ENCODE measurements at regions not wholly inside any gene's neighbourhood (a gene's known extent, or its start where the extent isn't known, plus 50 kb on each side); places are given as distances from the start of the nearest gene placed in this dataset.

DNA sequence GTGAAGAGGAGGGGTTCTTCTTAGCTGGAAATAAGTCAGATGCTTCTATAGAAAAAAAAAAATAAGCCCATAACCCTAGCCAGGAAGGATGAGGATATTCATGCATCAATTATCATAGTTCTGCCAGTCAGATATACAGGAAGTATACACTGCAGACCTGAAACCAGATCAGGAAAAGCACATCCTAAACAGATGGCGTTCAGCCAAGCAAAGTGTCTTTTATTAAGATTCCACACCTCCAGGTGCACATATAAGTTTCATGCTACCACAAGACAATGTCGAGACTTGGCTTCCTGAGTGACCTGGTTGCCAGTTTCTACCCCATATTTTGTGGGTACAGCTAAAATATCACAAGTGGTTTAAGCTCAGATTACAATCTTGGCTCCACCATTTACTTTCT, 108.3 kb downstream of the CETN3 start:
- TF ChIP-seq, protein P1, sequence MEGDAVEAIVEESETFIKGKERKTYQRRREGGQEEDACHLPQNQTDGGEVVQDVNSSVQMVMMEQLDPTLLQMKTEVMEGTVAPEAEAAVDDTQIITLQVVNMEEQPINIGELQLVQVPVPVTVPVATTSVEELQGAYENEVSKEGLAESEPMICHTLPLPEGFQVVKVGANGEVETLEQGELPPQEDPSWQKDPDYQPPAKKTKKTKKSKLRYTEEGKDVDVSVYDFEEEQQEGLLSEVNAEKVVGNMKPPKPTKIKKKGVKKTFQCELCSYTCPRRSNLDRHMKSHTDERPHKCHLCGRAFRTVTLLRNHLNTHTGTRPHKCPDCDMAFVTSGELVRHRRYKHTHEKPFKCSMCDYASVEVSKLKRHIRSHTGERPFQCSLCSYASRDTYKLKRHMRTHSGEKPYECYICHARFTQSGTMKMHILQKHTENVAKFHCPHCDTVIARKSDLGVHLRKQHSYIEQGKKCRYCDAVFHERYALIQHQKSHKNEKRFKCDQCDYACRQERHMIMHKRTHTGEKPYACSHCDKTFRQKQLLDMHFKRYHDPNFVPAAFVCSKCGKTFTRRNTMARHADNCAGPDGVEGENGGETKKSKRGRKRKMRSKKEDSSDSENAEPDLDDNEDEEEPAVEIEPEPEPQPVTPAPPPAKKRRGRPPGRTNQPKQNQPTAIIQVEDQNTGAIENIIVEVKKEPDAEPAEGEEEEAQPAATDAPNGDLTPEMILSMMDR (IDR thresholded peaks at IDR 0.05): no peak
- no peak for TF ChIP-seq ZFX (IDR thresholded peaks at IDR 0.05; ENCODE audit: borderline replicate concordance)
- H3K27ac ChIP-seq: no peak overlapping the region

DNA sequence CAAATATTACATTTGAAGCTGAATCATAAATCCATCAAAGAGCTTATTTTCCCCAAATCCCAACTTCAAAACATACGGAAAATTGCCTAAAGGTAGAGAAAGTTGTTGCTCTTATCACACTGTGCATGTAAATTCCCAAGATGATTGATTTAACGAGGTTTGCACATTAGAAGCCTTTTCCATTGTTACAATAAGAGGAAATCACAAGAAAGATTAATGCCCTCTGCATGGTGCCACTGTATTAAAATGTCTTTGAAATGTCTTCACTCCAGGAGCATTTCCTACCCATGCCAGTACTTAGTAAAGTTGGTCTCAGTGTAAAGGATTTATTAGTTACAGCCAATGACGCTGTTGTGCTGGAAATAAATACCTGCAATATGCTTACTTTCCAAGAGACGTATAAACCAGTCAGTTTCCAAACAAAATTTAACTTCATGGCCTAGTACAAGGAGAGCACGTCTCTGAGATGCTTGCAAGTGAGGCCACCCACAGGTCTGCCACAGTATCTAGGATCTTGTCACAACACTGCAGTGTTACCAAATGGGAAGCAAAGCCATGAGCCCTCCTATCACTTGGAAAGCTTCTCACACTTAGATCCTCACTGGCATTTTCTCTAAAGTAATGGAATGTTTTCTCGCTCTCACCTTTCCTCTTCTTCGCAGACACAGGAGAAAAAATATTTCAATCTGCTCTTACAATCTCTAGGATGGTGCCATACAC, 112.4 kb downstream of the CETN3 start:
- TF ChIP-seq, protein P1 (IDR thresholded peaks at IDR 0.05): no peak
- no peak for TF ChIP-seq ZFX (IDR thresholded peaks at IDR 0.05; ENCODE audit: borderline replicate concordance)
- peak overlapping the region; percentile 7; the same call in 1 of the 2 replicates for H3K27ac ChIP-seq

DNA sequence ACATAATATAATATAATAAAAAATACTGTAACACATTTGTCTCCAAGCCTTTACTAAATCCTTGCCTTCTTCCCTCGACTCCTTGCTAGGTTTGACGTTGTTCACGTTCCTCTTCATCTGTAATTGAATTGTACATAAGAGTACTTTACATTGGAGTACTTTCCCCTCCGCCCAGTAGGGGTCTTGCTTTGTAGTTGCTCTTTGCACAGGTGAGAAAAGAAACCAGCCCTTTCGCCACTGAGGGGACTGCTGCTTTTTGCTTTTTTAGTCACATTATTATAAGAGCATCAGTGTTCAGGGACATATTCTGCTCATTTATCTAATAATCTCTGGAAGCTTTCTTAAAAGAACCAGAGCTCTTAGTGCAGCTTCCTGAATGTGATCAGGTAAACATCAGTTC, 115.0 kb downstream of the CETN3 start:
- TF ChIP-seq ZFX (IDR thresholded peaks at IDR 0.05; ENCODE audit: borderline replicate concordance): no peak
- TF ChIP-seq, protein P1 (IDR thresholded peaks at IDR 0.05): no peak
- H3K27ac ChIP-seq: no peak overlapping the region

DNA sequence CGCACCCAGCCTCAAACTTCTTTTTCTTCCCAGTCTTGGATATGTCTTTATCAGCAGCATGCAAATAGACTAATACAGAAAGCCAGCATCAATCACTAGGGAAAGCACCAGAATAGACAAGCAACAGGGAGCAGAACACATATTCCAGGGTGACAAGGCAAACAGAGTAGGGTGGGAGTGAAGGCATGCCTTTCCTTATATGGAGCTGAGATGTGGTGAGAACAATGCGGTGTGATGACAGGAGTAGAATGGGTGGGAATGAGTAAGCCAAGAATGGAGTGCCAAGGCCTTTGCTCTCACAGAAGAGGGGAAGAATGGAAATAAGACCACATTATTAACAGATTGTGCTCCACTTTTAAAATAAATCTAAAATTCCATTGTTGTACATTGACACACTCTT, 115.6 kb downstream of the CETN3 start:
- H3K27ac ChIP-seq: no peak overlapping the region
- no peak for TF ChIP-seq ZFX (IDR thresholded peaks at IDR 0.05; ENCODE audit: borderline replicate concordance)
- TF ChIP-seq, protein P1 (IDR thresholded peaks at IDR 0.05): no peak

DNA sequence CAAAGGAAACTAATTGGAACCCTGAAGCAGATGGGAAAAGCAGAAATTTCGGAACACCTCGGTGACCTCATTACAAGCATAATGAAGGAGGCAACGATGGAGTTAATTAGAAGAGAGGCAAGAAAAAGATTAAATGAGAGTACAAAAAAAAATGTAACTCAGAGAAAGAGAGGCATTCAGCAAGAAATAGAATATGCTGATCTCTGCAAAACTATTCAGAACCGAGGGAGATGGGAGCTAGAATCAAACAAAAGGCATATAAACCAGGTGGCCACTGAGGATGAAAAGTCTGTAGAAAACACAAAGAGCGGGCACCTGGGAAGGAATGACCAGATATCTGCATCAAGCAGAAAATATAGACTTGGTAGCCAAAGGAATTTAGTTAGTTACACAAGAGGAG, 118.9 kb downstream of the CETN3 start:
- TF ChIP-seq ZFX (IDR thresholded peaks at IDR 0.05; ENCODE audit: borderline replicate concordance): no peak
- TF ChIP-seq, protein P1 (IDR thresholded peaks at IDR 0.05): no peak
- no peak overlapping the region for H3K27ac ChIP-seq

DNA sequence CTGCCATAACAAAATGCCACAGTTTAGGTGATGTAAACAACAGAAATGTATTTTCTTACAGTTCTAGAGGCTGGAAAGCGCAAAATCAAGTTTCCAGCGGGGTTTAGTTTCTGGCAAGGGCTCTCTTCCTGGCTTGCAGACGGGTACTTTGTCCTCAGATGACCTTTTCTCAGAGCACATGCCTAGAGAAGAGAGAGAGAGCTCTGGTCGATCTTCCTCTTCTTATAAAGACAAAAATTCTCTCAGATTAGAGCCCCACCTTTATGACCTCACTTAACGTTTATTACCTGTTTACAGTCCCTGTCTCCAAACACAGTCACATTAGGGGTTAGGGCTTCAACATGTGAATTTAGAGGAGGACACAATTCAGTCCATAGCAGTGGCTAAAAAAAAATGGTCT, 119.7 kb downstream of the CETN3 start:
- H3K27ac ChIP-seq: no peak overlapping the region
- TF ChIP-seq ZFX (IDR thresholded peaks at IDR 0.05; ENCODE audit: borderline replicate concordance): no peak
- TF ChIP-seq, protein P1 (IDR thresholded peaks at IDR 0.05): no peak

DNA sequence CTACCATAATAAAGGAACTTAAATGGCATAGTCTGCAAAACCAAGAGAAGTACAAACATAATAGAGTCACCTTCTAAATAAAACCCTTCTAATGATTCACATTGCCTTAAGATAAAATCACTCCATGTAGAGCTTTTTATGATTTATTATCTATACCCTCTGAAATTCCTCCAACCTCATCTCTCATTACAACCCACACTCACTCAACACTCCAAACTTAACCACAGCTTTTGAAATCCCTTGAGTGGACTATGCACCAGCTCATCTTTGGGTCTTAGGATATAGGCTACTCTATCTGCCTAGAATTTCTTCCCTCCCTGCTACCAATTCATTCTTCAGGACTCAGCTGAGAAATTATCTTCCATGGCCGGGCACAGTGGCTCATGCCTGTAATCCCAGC, 122.5 kb downstream of the CETN3 start:
- no peak overlapping the region for H3K27ac ChIP-seq
- TF ChIP-seq ZFX (IDR thresholded peaks at IDR 0.05; ENCODE audit: borderline replicate concordance): no peak
- TF ChIP-seq, protein P1 (IDR thresholded peaks at IDR 0.05): no peak
